ENCODE measurements at regions not wholly inside any gene's neighbourhood (a gene's known extent, or its start where the extent isn't known, plus 50 kb on each side); places are given as distances from the start of the nearest gene placed in this dataset.
"Not testable (repeated sequence)": the region's sequence is repeated elsewhere in the genome, so short reads cannot be mapped to it uniquely, and the experiment has no call there.

DNA sequence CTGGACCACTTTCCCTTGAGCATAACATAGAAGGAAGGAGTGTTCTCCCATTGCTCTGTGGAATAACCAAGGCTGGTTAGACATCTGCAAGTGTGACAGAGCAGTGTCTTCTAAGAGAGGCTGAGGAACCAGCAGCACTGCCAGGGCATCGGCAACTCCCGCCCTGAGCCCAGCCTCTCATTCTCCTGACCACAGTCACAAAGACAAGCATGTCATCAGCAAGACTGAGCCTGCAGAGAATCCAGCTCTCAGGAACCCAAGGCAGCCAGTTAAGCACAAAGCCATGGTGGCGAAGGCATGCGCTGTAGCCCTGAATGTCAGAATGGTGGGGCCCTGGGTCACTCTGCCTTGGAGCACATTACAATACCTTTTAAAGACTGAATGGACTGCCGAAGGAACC is 253.9 kb downstream of the AGTPBP1 start:
- H3K4me3 ChIP-seq (ENCODE audit: control insufficient read depth, low read depth, low read length): no peak overlapping the region
- no peak for DNase-seq (ENCODE audit: low read depth)
- TF ChIP-seq, protein P1, sequence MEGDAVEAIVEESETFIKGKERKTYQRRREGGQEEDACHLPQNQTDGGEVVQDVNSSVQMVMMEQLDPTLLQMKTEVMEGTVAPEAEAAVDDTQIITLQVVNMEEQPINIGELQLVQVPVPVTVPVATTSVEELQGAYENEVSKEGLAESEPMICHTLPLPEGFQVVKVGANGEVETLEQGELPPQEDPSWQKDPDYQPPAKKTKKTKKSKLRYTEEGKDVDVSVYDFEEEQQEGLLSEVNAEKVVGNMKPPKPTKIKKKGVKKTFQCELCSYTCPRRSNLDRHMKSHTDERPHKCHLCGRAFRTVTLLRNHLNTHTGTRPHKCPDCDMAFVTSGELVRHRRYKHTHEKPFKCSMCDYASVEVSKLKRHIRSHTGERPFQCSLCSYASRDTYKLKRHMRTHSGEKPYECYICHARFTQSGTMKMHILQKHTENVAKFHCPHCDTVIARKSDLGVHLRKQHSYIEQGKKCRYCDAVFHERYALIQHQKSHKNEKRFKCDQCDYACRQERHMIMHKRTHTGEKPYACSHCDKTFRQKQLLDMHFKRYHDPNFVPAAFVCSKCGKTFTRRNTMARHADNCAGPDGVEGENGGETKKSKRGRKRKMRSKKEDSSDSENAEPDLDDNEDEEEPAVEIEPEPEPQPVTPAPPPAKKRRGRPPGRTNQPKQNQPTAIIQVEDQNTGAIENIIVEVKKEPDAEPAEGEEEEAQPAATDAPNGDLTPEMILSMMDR (conservative IDR thresholded peaks at IDR 0.05; ENCODE audit: control insufficient read depth, insufficient read depth, low read depth, low read length): no peak

DNA sequence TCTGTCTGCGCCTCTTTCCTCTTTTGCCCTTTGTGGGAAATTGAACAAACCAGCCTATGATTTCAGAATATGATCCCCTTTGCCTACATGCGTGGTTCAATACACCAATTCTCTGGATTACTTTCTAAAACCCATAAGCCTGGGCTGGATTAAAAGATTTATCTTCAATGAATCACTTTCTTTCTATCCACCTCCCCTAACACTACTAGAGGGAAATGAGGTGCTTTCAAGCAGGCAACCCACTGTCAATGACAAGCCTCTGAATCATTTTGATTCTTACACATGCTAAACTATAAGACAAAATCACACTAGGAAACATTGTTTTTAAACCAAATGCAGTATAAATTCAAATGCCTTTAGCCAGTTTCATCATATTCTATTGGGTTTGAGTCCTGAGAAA is 257.5 kb downstream of the AGTPBP1 start:
- no peak for DNase-seq (ENCODE audit: low read depth)

DNA sequence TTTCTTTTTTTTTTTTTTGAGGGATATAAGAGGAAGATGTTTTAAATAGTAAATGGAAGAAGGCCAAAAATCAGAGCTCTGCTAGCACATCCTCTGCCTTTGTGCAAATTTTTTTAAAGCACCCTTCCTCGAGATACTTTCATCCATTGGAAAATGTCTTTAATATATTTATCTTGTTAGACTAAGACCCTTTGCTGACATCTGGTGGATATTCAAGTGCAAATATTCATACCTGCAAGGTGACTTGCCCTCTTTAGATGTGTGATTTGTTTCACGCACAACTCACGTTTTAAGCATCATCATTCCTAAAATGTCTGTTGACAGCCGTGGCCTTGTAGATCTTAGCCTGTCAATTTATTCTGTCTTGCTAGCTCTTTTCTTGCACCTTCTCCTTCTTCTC is 258.5 kb downstream of the AGTPBP1 start:
- H3K4me3 ChIP-seq (ENCODE audit: control insufficient read depth, low read depth, low read length): no peak overlapping the region
- DNase-seq (ENCODE audit: low read depth): no peak
- TF ChIP-seq, protein P1 (conservative IDR thresholded peaks at IDR 0.05; ENCODE audit: control insufficient read depth, insufficient read depth, low read depth, low read length): no peak

More for the DNA sequence above, 257.5 kb downstream of the AGTPBP1 start:
- no peak overlapping the region for H3K4me3 ChIP-seq (ENCODE audit: control insufficient read depth, low read depth, low read length)
- TF ChIP-seq, protein P1 (conservative IDR thresholded peaks at IDR 0.05; ENCODE audit: control insufficient read depth, insufficient read depth, low read depth, low read length): no peak

DNA sequence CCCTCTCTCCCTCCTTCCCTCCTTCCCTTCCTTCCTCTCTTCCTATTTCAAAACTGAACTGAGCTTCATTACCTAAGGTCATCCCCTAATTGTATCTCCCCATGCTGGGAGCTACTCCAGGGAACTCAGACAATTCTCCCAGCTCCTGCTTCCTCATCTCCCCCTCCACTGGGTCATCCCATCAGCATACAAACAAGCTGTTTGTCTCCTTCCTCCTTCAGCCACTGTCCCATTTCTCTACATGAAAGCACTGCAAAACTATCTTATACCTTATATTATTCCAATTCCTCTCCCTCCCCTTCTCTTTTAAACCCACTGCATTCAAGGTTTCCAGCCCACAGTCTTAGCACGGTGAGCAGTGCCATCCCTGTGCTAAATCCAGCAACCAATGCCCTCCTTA is 262.4 kb downstream of the AGTPBP1 start:
- TF ChIP-seq, protein P1 (conservative IDR thresholded peaks at IDR 0.05; ENCODE audit: control insufficient read depth, insufficient read depth, low read depth, low read length): no peak
- no peak for DNase-seq (ENCODE audit: low read depth)
- H3K4me3 ChIP-seq (ENCODE audit: control insufficient read depth, low read depth, low read length): no peak overlapping the region

DNA sequence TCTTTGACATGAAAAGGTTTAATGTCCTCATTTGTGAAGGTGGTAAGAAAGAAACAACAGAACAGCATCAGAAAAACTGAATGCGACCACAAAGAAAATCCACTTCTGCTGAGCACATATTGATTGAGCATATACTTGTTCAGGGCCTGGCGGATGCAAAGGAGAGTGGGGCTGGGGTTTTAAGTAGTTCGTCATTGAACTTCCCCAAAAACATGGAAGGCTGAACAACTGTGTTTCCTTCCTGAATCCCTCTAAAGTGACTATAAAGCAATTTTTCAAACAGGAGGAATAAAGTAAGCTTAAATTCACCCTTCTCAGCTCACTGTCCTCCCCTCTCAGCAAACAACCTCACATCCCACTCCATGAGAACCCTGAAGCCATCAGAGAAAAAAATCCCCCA is 262.9 kb downstream of the AGTPBP1 start:
- DNase-seq (ENCODE audit: low read depth): no peak
- TF ChIP-seq, protein P1 (conservative IDR thresholded peaks at IDR 0.05; ENCODE audit: control insufficient read depth, insufficient read depth, low read depth, low read length): no peak
- H3K4me3 ChIP-seq (ENCODE audit: control insufficient read depth, low read depth, low read length): no peak overlapping the region

DNA sequence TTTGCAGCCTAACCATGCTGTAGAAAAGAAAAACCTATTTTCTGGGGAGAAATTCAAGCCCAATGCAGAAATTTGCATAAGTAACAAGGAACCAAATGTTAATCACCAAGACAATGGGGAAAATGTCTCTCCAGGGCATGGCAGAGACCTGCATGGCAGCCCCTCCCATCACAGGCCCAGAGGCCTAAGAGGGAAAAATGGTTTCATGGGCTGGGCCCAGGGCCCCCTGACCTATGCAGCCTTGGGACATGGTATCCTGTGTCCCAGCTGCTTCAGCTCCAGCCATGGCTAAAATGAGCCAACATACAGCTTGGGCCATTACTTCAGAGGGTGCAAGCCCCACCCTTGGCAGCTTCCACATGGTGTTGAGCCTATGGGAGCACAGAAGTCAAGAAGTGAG is 266.9 kb downstream of the AGTPBP1 start:
- H3K4me3 ChIP-seq (ENCODE audit: control insufficient read depth, low read depth, low read length); DNase-seq (ENCODE audit: low read depth): not testable (repeated sequence)

DNA sequence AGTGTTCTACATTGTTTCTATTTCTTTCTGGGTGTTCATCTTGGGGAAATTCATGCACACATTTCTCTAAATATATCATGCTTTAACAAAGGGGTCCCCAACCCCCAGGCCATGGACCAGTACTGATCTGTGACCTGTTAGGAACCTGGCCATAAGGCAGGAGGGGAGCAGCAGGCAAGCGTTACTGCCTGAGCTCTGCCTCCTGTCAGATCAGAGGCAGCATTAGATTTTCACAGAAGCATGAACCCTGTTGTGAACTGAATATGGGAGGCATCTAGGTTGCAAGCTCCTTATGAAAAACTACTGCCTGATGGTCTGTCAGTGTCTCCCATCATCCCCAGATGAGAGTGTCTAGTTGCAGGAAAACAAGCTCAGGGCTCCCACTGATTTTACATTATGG is 270.0 kb downstream of the AGTPBP1 start:
- DNase-seq (ENCODE audit: low read depth): no peak
- TF ChIP-seq, protein P1 (conservative IDR thresholded peaks at IDR 0.05; ENCODE audit: control insufficient read depth, insufficient read depth, low read depth, low read length): no peak
- H3K4me3 ChIP-seq (ENCODE audit: control insufficient read depth, low read depth, low read length): no peak overlapping the region

All from fibroblast of mammary gland (primary cell).